ENCODE measurements at regions not wholly inside any gene's neighbourhood (a gene's known extent, or its start where the extent isn't known, plus 50 kb on each side); places are given as distances from the start of the nearest gene placed in this dataset.

DNA sequence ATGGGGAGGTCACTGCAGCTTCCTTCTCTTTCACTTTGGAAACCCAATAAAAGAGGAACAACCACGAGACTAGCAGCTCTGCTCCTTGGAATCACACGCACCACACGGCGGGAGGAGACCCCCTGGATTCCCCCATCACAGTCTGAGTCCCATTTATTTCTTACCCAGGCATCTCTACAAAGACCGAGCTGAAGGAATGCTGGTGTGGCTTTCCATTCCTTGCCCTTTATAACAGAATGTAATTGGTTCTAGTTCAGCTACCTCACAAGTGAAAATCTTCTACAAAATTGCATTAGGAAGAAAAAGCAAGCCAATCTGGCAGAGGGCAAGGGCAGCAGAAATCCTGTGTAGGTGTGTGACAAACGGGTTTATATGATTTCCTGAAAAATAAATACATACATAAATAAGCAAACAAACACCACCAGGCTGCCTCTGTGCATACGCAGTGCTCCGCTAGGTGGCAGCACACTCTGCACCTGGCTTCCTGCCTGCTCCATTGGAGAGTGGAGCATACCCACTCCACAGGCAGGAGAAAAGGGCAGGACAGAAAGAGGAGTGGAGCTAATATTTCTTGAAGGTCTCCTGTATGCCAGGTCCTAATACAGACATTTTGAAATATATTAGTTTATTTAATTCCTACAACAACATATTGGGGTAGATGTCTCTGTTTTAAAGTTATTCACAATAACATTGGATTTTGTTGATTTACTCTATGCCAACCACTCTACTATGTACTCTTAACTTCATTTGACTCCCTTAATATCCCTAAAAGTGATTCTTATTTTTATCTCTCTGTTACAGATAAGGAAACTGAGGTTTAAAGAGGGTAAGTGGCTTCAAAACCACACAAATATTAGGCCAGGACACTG lies 673.1 kb downstream of the KCNA4 start:
- peak; percentile 42 for DNase-seq

- DNase-seq = no peak
Observed at GRCh38 chr11:29336727-29337575, 679.9 kb downstream of the KCNA4 start.

DNA sequence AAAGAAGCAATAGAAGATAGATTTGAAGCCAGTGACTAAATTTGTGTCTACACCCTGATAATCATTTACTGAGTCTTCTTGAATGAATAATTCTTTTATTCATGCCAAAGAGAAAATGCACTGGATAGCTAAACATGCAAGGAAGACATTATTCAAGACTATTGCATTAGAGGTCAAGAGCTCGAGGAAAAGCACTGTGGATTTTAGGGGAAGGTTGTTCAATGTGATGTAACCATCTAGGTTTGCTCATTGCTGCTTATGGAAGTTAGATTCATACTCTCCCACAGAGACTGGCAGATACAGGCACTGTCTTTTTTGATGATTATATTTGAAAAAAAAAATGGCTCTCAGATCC lies 682.1 kb downstream of the KCNA4 start:
- DNase-seq = no peak

DNA sequence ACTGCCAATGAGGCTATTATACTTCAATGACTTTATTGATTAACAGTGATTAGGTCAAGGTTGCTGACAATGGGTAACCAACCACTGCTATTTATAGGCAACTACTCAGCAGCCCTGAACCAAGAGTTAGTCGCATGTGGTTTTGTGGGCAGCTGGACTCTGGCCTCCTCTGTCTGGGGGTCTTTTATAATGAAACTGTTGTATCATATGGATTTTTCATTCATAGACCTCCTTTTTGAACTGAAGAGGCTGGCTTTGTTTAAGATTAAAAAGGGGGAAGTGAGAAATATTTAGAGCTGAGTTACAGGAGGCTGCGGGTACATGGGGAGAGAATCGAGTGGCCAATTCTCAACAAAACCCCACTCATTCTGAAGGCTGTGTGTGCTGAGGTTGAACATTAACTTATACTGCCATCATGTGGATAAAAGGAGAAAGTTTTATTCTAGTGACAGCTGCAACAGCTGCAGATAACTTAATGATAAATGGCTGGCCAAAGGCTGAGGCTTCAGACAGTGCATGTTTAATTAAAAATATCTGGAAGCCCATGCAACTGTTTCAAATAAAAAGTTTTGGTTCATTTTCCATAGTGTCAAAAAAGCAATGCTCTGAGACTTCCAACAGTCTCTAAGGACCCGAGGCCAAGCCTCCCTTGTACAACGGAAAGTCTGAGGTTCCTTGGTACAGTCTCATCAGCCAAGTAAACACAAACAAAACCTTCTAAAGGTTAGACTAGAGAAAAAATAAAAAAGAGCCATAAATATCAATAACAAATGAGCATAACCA lies 682.6 kb downstream of the KCNA4 start:
- DNase-seq = peak; percentile 0

DNA sequence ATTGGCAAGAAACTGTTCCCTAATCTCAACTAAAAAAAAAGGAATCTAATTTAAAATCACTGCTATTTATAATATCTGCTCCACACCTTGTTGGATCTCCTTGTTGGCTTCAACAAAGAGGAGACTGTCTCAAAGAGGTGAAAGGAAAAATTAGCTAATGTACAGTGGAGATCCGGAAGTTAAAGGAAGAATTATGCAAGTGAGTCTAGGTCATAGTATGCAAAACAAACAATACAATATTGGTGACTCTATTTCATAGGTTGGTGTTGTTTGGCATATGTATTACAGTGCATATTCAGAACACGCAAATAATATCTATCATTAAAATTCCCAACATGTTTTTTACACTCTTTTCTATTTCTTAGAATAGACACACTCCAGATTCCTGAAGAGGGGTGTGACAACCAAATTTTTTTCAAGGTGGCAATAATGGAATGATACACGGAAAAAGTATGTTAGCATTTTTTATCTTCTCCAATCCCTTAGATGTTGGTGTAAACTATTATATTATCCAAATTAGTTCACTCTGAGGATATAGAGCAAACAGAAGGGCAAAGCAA lies 685.3 kb downstream of the KCNA4 start:
- no peak for DNase-seq

DNA sequence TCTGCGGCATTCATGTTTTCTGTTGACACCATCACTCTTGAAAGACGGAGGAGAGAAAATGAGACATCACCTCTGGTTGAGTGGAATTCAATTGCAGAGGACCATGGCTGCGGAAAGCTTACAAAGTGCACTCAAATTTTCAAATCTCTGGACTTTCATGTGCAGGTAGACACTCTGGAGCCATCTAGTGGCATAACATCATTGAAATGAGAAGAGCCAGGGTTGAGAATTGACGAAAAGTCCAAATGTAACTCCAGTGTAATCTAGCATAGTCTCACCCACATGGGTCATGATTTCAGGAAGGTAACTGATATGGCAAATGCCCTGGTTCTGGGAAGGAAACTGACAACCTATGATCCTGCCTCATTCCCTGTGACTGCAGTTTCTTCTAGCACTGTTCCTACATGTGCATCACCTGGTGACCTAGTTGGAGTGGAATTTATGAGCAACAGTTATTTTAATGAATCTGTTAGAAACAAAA lies 687.8 kb downstream of the KCNA4 start:
- DNase-seq = no peak

DNA sequence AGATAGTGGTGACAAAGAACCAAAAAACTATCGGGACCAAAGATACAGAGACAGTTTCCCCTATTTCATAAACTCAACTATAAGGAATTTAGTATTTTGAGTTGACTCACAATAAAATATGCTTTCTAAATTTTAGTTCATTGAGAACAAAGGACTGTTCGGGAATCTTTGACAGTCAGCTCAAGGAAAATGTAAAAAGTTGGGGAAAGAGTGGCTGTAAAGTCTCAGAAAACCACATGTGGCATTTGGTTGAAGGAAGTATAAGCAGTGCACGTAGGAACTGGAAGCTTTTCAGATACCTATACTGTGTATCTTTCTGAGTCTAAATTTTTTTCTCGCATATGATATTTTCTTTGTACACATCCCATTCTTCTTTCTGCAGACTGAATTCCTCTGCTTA lies 688.9 kb downstream of the KCNA4 start:
- DNase-seq = no peak

DNA sequence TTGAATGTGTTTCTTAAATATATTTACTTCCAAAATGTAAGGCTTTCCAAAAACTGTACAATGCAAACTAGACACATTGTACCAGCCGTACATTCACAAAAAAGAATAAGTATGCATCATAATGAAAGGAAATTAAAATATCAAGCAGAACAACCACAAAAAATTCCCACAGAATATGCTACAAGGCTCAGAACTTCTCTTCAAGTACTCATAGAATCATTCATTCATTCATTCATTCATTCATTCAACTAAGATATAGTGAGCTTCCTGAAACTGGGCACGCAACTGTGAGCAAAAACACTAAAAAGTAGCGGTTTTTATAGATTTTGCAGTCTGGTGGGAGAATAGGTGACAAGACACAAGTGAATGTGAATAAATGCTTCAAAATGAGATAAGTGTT lies 690.1 kb downstream of the KCNA4 start:
- no peak for DNase-seq

DNA sequence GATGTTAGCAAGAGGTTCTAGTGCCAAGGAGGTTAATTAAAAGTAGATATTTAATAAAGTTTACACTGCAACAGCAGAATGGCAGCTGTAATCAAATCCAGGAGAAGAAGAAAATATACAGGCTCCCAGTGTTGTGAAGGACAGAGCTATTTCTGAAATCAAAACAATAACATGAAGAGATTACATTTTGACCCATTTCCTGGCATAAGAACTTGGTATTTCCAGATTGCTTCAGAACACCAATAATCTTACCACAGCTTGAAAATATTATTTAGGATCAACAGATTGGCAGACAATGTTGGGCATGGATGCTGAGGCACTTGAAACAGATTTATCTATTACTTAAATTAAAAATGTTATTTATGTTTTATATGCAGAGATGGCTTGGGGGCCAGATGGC lies 692.5 kb downstream of the KCNA4 start:
- DNase-seq = no peak

GRCh38 chr11:29321293-29322132 lies 695.3 kb downstream of the KCNA4 start:
- no peak for DNase-seq

DNA sequence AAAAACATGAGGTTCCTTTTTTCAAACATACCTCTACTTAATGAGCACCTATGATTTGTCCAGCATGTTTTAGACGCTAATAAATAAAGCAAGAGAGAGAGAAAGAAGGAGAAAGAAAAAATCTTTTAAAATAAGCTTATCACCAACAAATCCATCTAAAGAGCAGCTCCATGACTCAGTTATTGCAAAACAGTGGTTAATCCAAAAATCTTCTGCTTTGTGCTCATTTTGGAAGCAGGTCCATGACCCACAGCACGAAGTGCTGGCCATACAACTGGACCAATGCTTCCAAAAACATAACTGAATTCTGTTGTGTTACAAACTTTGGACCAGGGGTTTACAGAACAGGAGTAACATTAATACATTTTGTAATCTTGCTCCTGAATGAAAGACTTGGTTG lies 696.6 kb downstream of the KCNA4 start:
- DNase-seq = no peak

DNA sequence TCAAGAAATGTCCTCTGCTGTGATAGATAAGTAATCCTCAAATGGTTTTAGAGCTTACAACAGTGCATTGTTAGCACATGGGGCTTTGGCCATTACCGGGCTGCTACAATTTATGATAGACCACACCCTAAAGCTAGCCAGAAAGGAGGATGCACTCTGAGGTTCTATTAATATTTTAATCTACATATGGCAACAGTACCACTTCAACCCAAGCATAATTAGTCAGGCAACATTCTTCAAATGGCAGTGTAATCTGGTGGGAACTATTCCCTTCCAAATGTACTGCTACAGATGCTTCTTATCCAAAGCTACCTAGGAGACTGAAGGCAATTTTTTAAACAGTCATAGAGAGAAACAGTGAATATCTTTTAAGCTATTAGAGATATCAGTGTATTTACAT lies 697.6 kb downstream of the KCNA4 start:
- no peak for DNase-seq

- DNase-seq = no peak
Observed at GRCh38 chr11:29318134-29318845, 698.5 kb downstream of the KCNA4 start.

- no peak for DNase-seq
Observed at GRCh38 chr11:29317694-29318093, 699.1 kb downstream of the KCNA4 start.

- DNase-seq = no peak
Observed at GRCh38 chr11:29315275-29315674, 701.6 kb downstream of the KCNA4 start.

DNA sequence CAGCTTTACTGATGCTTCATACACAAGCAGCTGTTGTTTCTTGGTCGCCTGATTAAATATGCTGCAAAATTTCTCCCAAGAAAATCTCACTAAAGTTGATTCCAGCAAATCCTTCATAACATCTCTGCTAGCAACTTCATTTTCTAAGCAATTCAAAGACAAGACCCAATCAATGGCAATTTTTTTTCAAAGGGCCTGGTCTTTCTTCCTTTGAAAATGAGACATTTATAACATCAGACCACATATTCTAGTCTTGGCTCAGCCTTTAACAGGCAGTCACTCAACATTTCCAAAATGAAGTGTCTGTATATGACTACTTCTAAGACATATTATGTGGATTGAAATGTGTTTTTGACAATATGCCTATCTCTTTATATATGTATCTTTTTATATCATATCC lies 702.6 kb downstream of the KCNA4 start:
- DNase-seq = no peak

- DNase-seq = no peak
Observed at GRCh38 chr11:29312812-29313211, 704.0 kb downstream of the KCNA4 start.

DNA sequence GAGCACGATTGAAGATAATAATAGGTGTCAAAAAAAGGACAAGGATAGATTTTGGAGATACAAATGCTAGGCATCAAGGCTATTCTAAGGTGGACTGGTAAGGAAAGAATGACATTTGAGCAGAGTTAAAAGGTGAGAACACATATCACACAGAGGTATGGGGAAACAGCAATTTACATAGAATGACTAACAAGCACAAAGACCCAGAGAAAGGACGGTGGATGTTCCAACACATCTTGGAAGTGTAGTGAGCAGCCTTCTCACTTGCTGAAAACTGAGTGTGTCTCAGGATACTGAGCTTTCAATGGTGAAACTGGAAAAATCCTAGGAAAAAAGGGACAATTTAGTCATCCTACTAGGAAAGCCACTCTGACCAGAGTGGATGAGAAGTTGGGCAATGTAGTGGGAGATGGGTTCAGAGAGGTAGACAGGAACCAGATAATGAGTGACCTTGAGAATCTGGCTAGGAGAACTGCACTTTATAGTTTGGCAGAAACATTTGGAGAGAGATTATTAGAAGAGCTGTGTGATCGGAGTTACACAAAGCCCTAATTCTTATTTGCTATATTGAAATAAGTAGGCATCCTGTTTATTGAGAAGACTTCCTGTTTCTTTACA lies 706.0 kb downstream of the KCNA4 start:
- DNase-seq = no peak

DNA sequence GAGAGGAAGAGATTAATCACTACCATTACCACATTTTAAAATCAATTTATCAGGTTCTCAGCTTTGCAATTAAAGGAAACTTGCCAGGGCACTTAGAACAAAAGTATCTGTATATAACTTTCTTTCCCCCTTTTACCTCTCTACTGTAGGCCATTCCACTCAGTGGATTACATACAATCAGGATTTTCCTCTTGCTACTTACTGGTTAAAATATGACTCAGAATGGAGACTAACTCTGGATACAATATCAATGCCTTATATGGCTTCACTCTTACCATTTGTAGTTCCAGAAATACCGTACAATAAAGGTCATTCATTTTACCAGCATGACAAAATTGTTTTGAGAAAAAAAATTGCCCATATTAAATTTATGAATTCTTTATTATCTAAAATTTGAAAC lies 706.8 kb downstream of the KCNA4 start:
- no peak for DNase-seq

GRCh38 chr11:29306527-29306926 lies 710.3 kb downstream of the KCNA4 start:
- no peak for DNase-seq
